ENCODE measurements at regions not wholly inside any gene's neighbourhood (a gene's known extent, or its start where the extent isn't known, plus 50 kb on each side); places are given as distances from the start of the nearest gene placed in this dataset.

DNA sequence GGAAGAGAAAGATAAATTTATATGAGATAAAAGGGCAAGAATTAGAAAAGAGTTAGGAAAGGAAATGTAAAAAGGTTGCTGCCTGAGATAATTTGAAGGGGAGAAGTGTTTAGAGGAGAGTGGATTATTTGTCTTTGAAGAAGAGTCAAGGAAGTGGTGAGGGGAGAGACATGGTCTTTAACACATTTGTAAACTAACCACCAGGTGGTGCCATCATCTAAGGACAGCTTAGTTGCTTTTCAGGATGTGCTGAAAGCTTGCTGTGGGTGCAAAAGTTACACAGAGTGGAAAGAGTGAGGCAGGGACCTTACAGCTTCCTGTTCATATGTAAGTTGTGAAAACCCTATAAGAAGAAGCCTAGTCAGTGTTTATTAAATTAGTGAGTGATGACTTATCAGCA is 114.1 kb upstream of the DNAJC19 start:
- FAIRE-seq, result no peak
- no peak for DNase-seq (ENCODE audit: low spot score)

GRCh38 chr3:181086011-181086410 is 96.5 kb upstream of the DNAJC19 start:
- no peak for DNase-seq (ENCODE audit: low spot score)
- no peak for FAIRE-seq

- no peak for DNase-seq (ENCODE audit: low spot score)
- FAIRE-seq, result no peak
Measured at GRCh38 chr3:181081930-181082329, 92.4 kb upstream of the DNAJC19 start.

DNA sequence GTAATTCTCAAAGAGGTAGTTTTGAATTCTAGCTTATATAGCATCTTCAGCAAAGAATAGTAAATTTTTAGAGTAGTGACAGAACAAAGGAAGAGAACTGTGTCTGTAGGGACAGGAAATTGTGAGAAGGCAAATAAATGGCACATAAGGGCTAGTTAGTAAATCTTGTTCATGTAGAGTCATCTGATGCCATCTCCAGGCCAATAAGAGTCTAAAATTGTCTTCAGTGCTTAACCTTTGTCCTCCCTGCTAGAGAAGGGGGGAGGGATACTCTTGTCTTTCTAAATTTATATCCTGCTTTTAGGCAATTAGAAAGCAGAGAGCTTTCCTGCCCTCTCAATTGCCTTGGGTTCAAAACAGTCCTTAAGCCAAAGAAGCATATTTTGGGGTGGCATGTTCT is 87.0 kb upstream of the DNAJC19 start:
- FAIRE-seq (no peak), DNase-seq (ENCODE audit: low spot score) (no peak)

- no peak for FAIRE-seq
- DNase-seq (ENCODE audit: low spot score), result no peak
Measured at GRCh38 chr3:181075098-181075497, 85.6 kb upstream of the DNAJC19 start.

- DNase-seq (ENCODE audit: low spot score), result no peak
- no peak for FAIRE-seq
Measured at GRCh38 chr3:181066143-181067087, 76.9 kb upstream of the DNAJC19 start.

GRCh38 chr3:181056136-181056732 is 66.7 kb upstream of the DNAJC19 start:
- DNase-seq (ENCODE audit: low spot score) (no peak), FAIRE-seq (no peak)

DNA sequence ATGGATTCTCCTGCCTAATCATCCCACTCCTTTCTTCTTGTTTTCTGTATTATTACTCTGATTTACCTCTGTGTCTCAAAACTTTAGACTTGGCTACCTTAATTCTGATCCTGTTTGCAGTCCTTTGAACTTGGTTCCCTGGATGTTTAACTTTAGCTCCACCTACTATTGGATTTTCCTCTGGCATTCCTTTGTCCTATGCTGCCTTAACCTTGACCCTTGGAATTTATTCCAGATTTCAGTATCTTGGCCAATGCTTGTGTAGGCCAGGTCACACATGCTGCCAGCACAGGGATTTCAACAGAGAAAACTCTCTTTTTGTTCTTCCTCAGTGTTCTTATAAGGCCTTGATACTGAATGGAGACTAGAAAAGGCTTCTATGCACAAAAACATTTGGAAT is 65.0 kb upstream of the DNAJC19 start:
- FAIRE-seq (no peak), DNase-seq (ENCODE audit: low spot score) (no peak)

GRCh38 chr3:181052256-181052655 is 62.7 kb upstream of the DNAJC19 start:
- DNase-seq (ENCODE audit: low spot score) (no peak), FAIRE-seq (no peak)

- no peak for FAIRE-seq
- no peak for DNase-seq (ENCODE audit: low spot score)
Measured at GRCh38 chr3:181050738-181051137, 61.2 kb upstream of the DNAJC19 start.

DNA sequence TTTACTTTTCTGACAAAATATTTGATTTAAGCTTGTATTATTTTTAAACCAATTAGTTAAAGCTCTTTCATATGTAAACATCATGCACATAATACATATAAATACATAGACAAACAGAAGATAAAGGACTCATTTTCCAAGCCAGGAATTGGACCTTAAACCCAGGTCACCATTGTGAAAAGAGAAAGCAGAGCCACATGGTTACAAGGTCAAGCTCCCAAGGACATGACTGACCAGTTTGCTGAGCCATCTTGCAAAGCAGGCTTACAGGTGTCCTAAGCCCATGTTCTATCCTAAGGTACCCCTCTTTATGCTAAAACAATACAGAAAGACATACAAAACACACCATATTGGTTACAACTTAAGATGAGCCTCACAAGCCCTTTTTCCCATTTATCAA is 50.5 kb upstream of the DNAJC19 start:
- DNase-seq (ENCODE audit: low spot score), result no peak

More for the DNA sequence above, 50.5 kb upstream of the DNAJC19 start:
- no peak for FAIRE-seq

Data from RCC 7860 (cell line).